ENCODE measurements at regions not wholly inside any gene's neighbourhood (a gene's known extent, or its start where the extent isn't known, plus 50 kb on each side); places are given as distances from the start of the nearest gene placed in this dataset.

DNA sequence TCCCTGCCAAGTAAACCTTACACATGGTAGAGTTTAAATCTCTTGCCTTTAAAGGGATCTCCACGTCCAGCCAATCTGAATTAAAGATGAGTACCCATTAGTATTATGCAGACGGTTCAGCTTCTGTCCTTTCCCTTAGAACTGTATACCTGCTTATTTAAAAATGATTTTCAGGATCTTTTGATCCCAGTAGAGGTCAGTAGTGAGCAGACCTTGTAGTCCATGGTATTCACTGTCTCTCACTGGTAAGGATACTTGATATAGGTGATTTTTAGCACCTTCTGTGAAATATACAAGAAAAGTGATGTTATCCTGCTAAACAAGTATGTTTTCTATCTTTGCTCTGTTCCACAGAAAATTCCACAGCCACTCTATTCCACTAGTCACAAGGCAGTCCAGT lies 1211.6 kb upstream of the ADGRL4 start:
- no peaks in the 10 kb centered on the region for H3K9me3 ChIP-seq (ENCODE audit: insufficient read depth, low read depth, low read length)

DNA sequence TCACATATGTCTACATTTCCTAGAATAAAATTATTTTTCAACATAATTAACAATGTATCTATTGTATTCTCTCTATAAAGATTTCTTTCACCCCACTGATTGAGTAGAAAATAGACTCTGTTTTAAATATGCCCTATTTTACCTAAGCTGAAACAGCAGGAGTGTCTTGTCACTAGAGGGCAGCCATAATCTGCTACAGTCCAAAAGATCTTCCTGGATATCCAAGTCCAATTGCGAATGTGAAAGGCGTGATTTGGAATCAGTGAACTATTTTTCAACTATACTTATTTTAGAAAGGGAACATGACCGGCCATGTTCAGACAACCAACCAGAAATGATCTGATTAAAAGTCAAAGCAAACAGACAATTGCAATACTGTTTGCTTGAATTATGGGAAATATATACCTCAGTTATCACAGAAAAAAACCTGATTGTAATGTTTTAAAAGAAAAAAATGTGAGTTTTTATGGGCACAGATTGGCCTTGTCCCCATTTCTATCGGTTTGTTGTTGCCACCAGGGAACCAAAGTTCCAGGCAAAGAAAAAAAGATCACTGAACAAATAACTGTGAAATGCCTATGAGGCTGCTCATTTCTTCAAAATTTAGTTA lies 1211.0 kb upstream of the ADGRL4 start:
- Histone ChIP-seq H3K9me3 (ENCODE audit: insufficient read depth, low read depth, low read length) (no peaks in the 10 kb centered on the region), H3K4me1 (ENCODE audit: insufficient read depth, low read length) (no peaks in the 10 kb centered on the region), H3K36me3 (ENCODE audit: insufficient read depth, low read depth, low read length) (no peaks in the 10 kb centered on the region), H3K4me3 (ENCODE audit: low read length) (no peak overlapping the region), H3K27me3 (ENCODE audit: insufficient read depth, low read length) (no peaks in the 10 kb centered on the region), H3K9ac (ENCODE audit: low read depth, low read length) (no peak overlapping the region), H3K27ac (ENCODE audit: low read length) (no peak overlapping the region)

More for the DNA sequence above, 1211.6 kb upstream of the ADGRL4 start:
- Histone ChIP-seq H3K27ac (ENCODE audit: low read length) (no peak overlapping the region), H3K9ac (ENCODE audit: low read depth, low read length) (no peak overlapping the region), H3K36me3 (ENCODE audit: insufficient read depth, low read depth, low read length) (no peaks in the 10 kb centered on the region), H3K27me3 (ENCODE audit: insufficient read depth, low read length) (no peaks in the 10 kb centered on the region), H3K4me3 (ENCODE audit: low read length) (no peak overlapping the region), H3K4me1 (ENCODE audit: insufficient read depth, low read length) (no peaks in the 10 kb centered on the region)

- Histone ChIP-seq H3K9me3 (ENCODE audit: insufficient read depth, low read depth, low read length) (no peaks in the 10 kb centered on the region), H3K4me1 (ENCODE audit: insufficient read depth, low read length) (no peaks in the 10 kb centered on the region), H3K27me3 (ENCODE audit: insufficient read depth, low read length) (no peaks in the 10 kb centered on the region), H3K9ac (ENCODE audit: low read depth, low read length) (no peak overlapping the region), H3K4me3 (ENCODE audit: low read length) (no peak overlapping the region), H3K36me3 (ENCODE audit: insufficient read depth, low read depth, low read length) (no peaks in the 10 kb centered on the region), H3K27ac (ENCODE audit: low read length) (no peak overlapping the region)
Measured at GRCh38 chr1:80214888-80215540, 1208.5 kb upstream of the ADGRL4 start.

DNA sequence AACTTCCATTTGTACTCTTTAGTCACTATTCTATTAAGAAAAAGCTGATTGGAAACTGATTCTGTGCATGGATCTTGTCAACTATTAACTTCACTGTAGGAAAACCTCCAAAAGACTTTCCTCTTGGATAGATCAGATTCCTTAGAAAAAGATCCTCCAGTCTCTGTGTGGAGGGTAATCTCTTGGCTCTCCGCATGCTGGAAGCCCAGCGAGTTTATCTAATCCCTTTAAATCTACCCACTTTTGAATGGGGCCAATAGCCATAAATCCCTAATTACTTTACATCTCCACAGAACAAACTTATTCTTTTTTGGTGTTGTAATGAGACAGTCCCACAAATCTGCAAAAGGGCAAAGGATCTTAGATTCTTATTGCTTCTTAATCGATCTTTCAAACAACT lies 1206.4 kb upstream of the ADGRL4 start:
- no peak overlapping the region for H3K9ac ChIP-seq (ENCODE audit: low read depth, low read length)
- H3K27ac ChIP-seq (ENCODE audit: low read length), result no peak overlapping the region
- no peaks in the 10 kb centered on the region for H3K4me1 ChIP-seq (ENCODE audit: insufficient read depth, low read length)
- H3K4me3 ChIP-seq (ENCODE audit: low read length), result no peak overlapping the region
- no peaks in the 10 kb centered on the region for H3K36me3 ChIP-seq (ENCODE audit: insufficient read depth, low read depth, low read length)
- no peaks in the 10 kb centered on the region for H3K9me3 ChIP-seq (ENCODE audit: insufficient read depth, low read depth, low read length)
- H3K27me3 ChIP-seq (ENCODE audit: insufficient read depth, low read length), result no peaks in the 10 kb centered on the region

DNA sequence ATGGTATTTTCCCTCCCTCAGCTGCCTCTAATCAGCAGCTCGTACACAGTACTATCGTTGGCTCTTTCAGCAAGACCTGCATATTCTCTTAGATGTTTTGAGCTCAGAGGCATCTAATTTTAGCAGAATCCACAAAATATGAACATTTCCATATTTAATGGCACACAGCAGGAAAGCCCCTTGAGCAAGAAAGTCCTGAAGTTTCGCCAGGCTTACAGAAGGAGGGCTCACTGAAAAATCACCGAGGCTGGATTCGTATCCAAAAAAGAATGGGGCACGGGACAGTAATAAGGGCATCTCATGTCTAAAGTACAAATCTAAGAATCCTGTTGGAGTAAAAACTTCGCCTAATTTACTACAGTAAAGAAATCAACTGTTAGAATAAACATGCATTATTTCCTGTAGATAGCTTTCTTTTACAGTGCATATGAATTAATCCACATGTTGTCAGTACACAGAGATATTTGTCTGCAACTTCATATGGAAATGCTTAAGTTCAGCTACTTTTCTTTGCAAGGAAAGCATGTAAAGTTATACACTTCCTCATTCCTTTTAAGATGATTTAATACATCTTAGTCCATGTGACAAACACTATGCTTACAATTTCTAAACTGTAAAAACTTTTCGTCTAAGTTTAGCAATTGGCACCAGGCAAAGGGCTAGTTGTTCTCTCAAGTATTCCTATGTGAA lies 1205.3 kb upstream of the ADGRL4 start:
- Histone ChIP-seq H3K27me3 (ENCODE audit: insufficient read depth, low read length) (no peaks in the 10 kb centered on the region), H3K9ac (ENCODE audit: low read depth, low read length) (no peak overlapping the region), H3K36me3 (ENCODE audit: insufficient read depth, low read depth, low read length) (no peaks in the 10 kb centered on the region), H3K27ac (ENCODE audit: low read length) (no peak overlapping the region), H3K4me3 (ENCODE audit: low read length) (no peak overlapping the region), H3K4me1 (ENCODE audit: insufficient read depth, low read length) (no peaks in the 10 kb centered on the region), H3K9me3 (ENCODE audit: insufficient read depth, low read depth, low read length) (no peaks in the 10 kb centered on the region)

GRCh38 chr1:80202118-80202517 lies 1195.6 kb upstream of the ADGRL4 start:
- Histone ChIP-seq H3K4me3 (ENCODE audit: low read length) (no peak overlapping the region), H3K27me3 (ENCODE audit: insufficient read depth, low read length) (no peaks in the 10 kb centered on the region), H3K36me3 (ENCODE audit: insufficient read depth, low read depth, low read length) (no peaks in the 10 kb centered on the region), H3K27ac (ENCODE audit: low read length) (no peak overlapping the region), H3K9ac (ENCODE audit: low read depth, low read length) (no peak overlapping the region), H3K9me3 (ENCODE audit: insufficient read depth, low read depth, low read length) (no peaks in the 10 kb centered on the region), H3K4me1 (ENCODE audit: insufficient read depth, low read length) (no peaks in the 10 kb centered on the region)

GRCh38 chr1:80194221-80194620 lies 1187.7 kb upstream of the ADGRL4 start:
- no peak overlapping the region for H3K9ac ChIP-seq (ENCODE audit: low read depth, low read length)
- H3K9me3 ChIP-seq (ENCODE audit: insufficient read depth, low read depth, low read length), result no peaks in the 10 kb centered on the region
- no peak overlapping the region for H3K4me3 ChIP-seq (ENCODE audit: low read length)
- peaks cover 3% of the 10 kb centered on the region; the same call in 1 of the 2 replicates for H3K4me1 ChIP-seq (ENCODE audit: insufficient read depth, low read length)
- H3K27me3 ChIP-seq (ENCODE audit: insufficient read depth, low read length), result no peaks in the 10 kb centered on the region
- no peak overlapping the region for H3K27ac ChIP-seq (ENCODE audit: low read length)
- H3K36me3 ChIP-seq (ENCODE audit: insufficient read depth, low read depth, low read length), result no peaks in the 10 kb centered on the region

- no peak overlapping the region for H3K27ac ChIP-seq (ENCODE audit: low read length)
- H3K9ac ChIP-seq (ENCODE audit: low read depth, low read length), result 0 out of 2 replicates have a peak overlapping the region, but pooled peaks have one; percentile 20
- H3K4me3 ChIP-seq (ENCODE audit: low read length), result peak overlapping the region; percentile 8; the same call in 1 of the 2 replicates
- no peaks in the 10 kb centered on the region for H3K36me3 ChIP-seq (ENCODE audit: insufficient read depth, low read depth, low read length)
- peaks cover 11% of the 10 kb centered on the region; the same call in 1 of the 2 replicates for H3K4me1 ChIP-seq (ENCODE audit: insufficient read depth, low read length)
- no peaks in the 10 kb centered on the region for H3K27me3 ChIP-seq (ENCODE audit: insufficient read depth, low read length)
- no peaks in the 10 kb centered on the region for H3K9me3 ChIP-seq (ENCODE audit: insufficient read depth, low read depth, low read length)
Measured at GRCh38 chr1:80181418-80181817, 1174.9 kb upstream of the ADGRL4 start.

GRCh38 chr1:80171631-80172030 lies 1165.1 kb upstream of the ADGRL4 start:
- H3K36me3 ChIP-seq (ENCODE audit: insufficient read depth, low read depth, low read length), result no peaks in the 10 kb centered on the region
- no peaks in the 10 kb centered on the region for H3K4me1 ChIP-seq (ENCODE audit: insufficient read depth, low read length)
- H3K27ac ChIP-seq (ENCODE audit: low read length), result no peak overlapping the region
- no peak overlapping the region for H3K9ac ChIP-seq (ENCODE audit: low read depth, low read length)
- H3K4me3 ChIP-seq (ENCODE audit: low read length), result no peak overlapping the region
- no peaks in the 10 kb centered on the region for H3K9me3 ChIP-seq (ENCODE audit: insufficient read depth, low read depth, low read length)
- H3K27me3 ChIP-seq (ENCODE audit: insufficient read depth, low read length), result no peaks in the 10 kb centered on the region

- Histone ChIP-seq H3K4me1 (ENCODE audit: insufficient read depth, low read length) (no peaks in the 10 kb centered on the region), H3K27ac (ENCODE audit: low read length) (no peak overlapping the region), H3K9ac (ENCODE audit: low read depth, low read length) (no peak overlapping the region), H3K36me3 (ENCODE audit: insufficient read depth, low read depth, low read length) (no peaks in the 10 kb centered on the region), H3K4me3 (ENCODE audit: low read length) (no peak overlapping the region), H3K9me3 (ENCODE audit: insufficient read depth, low read depth, low read length) (no peaks in the 10 kb centered on the region), H3K27me3 (ENCODE audit: insufficient read depth, low read length) (no peaks in the 10 kb centered on the region)
Measured at GRCh38 chr1:80170811-80171485, 1164.4 kb upstream of the ADGRL4 start.

DNA sequence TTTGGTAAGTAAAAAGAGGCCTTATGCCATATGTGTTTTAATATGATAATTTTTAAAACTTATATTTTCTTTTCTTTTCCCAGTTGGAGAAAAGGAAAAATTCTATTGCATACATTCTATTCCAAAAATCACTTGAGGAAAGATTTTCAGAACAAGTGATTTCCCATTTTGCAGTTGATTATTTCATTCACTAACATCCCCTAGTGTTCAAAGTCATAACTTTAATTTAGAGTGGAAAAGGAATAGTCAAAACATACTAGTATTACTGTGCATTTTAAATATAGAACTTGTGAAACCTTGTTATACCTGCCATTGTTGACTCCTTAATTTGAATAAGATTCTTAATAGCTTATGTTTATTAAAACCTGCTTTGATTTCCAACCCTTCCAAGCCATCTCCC lies 1157.6 kb upstream of the ADGRL4 start:
- H3K27me3 ChIP-seq (ENCODE audit: insufficient read depth, low read length), result no peaks in the 10 kb centered on the region
- no peaks in the 10 kb centered on the region for H3K36me3 ChIP-seq (ENCODE audit: insufficient read depth, low read depth, low read length)
- H3K9me3 ChIP-seq (ENCODE audit: insufficient read depth, low read depth, low read length), result no peaks in the 10 kb centered on the region
- peaks cover 5% of the 10 kb centered on the region; the same call in 1 of the 2 replicates for H3K4me1 ChIP-seq (ENCODE audit: insufficient read depth, low read length)
- no peak overlapping the region for H3K4me3 ChIP-seq (ENCODE audit: low read length)
- H3K27ac ChIP-seq (ENCODE audit: low read length), result no peak overlapping the region
- no peak overlapping the region for H3K9ac ChIP-seq (ENCODE audit: low read depth, low read length)

All from iPS-20b (cell line).